ENCODE measurements at regions not wholly inside any gene's neighbourhood (a gene's known extent, or its start where the extent isn't known, plus 50 kb on each side); places are given as distances from the start of the nearest gene placed in this dataset.

DNA sequence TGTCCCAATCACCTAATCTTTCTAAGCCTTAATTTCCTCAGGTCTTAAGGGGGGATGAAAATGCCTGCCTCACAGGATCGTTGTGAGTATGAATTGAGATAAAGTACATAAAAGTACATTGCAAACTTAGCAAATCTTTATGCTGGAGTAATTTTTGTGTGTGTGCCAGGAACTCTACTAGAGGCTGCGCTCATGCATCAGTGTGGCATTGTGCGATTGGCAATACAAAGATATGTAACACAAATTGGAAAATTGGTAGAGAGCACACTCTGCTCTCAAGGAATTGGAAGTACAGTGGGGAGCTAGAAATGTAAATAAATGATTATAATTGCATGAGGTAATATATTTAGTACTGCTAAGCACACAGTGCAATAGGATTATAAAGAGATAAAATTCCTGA lies 398.3 kb downstream of the DUSP10 start:
- DNase-seq: no peak
- 70 to 78% methylated on average over 3 of the region's 3 CpGs for WGBS, 2 donors
- Histone ChIP-seq H3K27me3 (no peaks in the 10 kb centered on the region), H3K36me3 (no peaks in the 10 kb centered on the region), H3K9me3 (no peaks in the 10 kb centered on the region), H3K4me1 (no peaks in the 10 kb centered on the region), H3K27ac (no peak overlapping the region), H3K4me3 (no peak overlapping the region)
- ATAC-seq (ENCODE audit: low FRiP score in 2 of 2): no peak
- no peak for TF ChIP-seq EP300 (IDR thresholded peaks at IDR 0.05)
- no peak for TF ChIP-seq POLR2A (IDR thresholded peaks at IDR 0.05)
- TF ChIP-seq POLR2AphosphoS5 (IDR thresholded peaks at IDR 0.05): no peak
- TF ChIP-seq, protein P1, sequence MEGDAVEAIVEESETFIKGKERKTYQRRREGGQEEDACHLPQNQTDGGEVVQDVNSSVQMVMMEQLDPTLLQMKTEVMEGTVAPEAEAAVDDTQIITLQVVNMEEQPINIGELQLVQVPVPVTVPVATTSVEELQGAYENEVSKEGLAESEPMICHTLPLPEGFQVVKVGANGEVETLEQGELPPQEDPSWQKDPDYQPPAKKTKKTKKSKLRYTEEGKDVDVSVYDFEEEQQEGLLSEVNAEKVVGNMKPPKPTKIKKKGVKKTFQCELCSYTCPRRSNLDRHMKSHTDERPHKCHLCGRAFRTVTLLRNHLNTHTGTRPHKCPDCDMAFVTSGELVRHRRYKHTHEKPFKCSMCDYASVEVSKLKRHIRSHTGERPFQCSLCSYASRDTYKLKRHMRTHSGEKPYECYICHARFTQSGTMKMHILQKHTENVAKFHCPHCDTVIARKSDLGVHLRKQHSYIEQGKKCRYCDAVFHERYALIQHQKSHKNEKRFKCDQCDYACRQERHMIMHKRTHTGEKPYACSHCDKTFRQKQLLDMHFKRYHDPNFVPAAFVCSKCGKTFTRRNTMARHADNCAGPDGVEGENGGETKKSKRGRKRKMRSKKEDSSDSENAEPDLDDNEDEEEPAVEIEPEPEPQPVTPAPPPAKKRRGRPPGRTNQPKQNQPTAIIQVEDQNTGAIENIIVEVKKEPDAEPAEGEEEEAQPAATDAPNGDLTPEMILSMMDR (IDR thresholded peaks at IDR 0.05): no peak

GRCh38 chr1:221344693-221345092 lies 397.2 kb downstream of the DUSP10 start:
- DNase-seq (no peak), ATAC-seq (ENCODE audit: low FRiP score in 2 of 2) (no peak)
- no peaks in the 10 kb centered on the region for H3K4me1 ChIP-seq
- no peaks in the 10 kb centered on the region for H3K9me3 ChIP-seq
- H3K36me3 ChIP-seq: no peaks in the 10 kb centered on the region
- no peak overlapping the region for H3K27ac ChIP-seq
- TF ChIP-seq EP300 (IDR thresholded peaks at IDR 0.05): no peak
- TF ChIP-seq POLR2A (IDR thresholded peaks at IDR 0.05): no peak
- TF ChIP-seq POLR2AphosphoS5 (IDR thresholded peaks at IDR 0.05): no peak
- TF ChIP-seq, protein P1 (IDR thresholded peaks at IDR 0.05): no peak
- no peaks in the 10 kb centered on the region for H3K27me3 ChIP-seq
- WGBS, 2 donors: 89 to 96% methylated on average over 1 of the region's 1 CpG
- H3K4me3 ChIP-seq: no peak overlapping the region

- H3K27ac ChIP-seq: no peak overlapping the region
- H3K4me3 ChIP-seq: no peak overlapping the region
- H3K4me1 ChIP-seq: no peaks in the 10 kb centered on the region
- TF ChIP-seq EP300 (IDR thresholded peaks at IDR 0.05) (no peak), POLR2A (IDR thresholded peaks at IDR 0.05) (no peak), POLR2AphosphoS5 (IDR thresholded peaks at IDR 0.05) (no peak)
- TF ChIP-seq, protein P1 (IDR thresholded peaks at IDR 0.05): no peak
- DNase-seq (no peak), ATAC-seq (ENCODE audit: low FRiP score in 2 of 2) (no peak)
- no peaks in the 10 kb centered on the region for H3K9me3 ChIP-seq
- no peaks in the 10 kb centered on the region for H3K36me3 ChIP-seq
- WGBS, 2 donors: 64 to 77% methylated on average over 2 of the region's 2 CpGs
- H3K27me3 ChIP-seq: no peaks in the 10 kb centered on the region
Measured at GRCh38 chr1:221347706-221348105, 394.2 kb downstream of the DUSP10 start.

DNA sequence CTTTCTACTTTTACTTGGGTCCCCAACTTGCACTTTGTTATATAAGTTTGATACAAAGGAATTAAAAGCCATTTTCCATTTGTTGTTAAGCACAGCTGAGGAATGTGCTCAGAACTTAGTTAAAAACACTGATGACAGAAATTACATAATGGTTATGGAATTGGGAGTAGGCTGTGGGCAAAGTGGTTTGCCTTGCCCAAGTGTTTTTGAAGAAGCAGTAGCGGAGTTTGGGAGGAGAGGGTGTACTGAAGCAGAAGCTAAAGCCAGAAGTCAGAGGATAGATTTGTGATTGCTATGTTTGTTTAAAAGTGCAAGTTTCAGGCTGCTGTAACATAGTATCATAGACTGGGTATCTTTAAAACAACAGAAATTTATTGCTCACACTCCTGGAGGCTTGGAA lies 391.8 kb downstream of the DUSP10 start:
- Histone ChIP-seq H3K36me3 (no peaks in the 10 kb centered on the region), H3K27ac (no peak overlapping the region), H3K4me1 (no peaks in the 10 kb centered on the region), H3K27me3 (no peaks in the 10 kb centered on the region), H3K4me3 (no peak overlapping the region), H3K9me3 (no peaks in the 10 kb centered on the region)
- 62 to 68% methylated on average over 1 of the region's 1 CpG for WGBS, 2 donors
- no peak for ATAC-seq (ENCODE audit: low FRiP score in 2 of 2)
- TF ChIP-seq, protein P1 (IDR thresholded peaks at IDR 0.05): no peak
- TF ChIP-seq POLR2AphosphoS5 (IDR thresholded peaks at IDR 0.05): no peak
- no peak for TF ChIP-seq EP300 (IDR thresholded peaks at IDR 0.05)
- TF ChIP-seq POLR2A (IDR thresholded peaks at IDR 0.05): no peak
- no peak for DNase-seq

DNA sequence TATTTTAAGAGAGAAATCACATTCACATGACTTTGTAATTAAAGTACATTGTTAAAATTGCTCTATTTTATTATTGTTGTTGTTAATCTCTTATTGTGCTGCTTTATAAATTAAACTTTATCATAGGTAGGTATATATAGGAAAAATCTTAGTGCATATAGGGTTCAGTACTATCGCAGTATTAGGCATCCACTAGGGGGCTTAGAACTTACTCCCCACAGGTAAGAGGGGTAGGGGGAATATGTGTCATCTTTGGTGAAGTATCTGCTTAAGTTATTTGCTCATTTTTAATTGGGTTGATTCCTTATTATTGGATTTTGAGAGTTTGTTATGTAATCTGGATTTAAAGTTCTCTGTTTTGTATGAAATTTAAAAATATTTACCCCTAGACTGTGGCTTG lies 385.2 kb downstream of the DUSP10 start:
- Histone ChIP-seq H3K36me3 (no peaks in the 10 kb centered on the region), H3K27me3 (no peaks in the 10 kb centered on the region), H3K4me3 (no peak overlapping the region), H3K9me3 (no peaks in the 10 kb centered on the region), H3K27ac (no peak overlapping the region), H3K4me1 (no peaks in the 10 kb centered on the region)
- no peak for DNase-seq
- TF ChIP-seq EP300 (IDR thresholded peaks at IDR 0.05) (no peak), POLR2A (IDR thresholded peaks at IDR 0.05) (no peak), POLR2AphosphoS5 (IDR thresholded peaks at IDR 0.05) (no peak)
- TF ChIP-seq, protein P1 (IDR thresholded peaks at IDR 0.05): no peak
- WGBS, 2 donors: 90 to 92% methylated on average over 1 of the region's 1 CpG
- ATAC-seq (ENCODE audit: low FRiP score in 2 of 2): no peak

Data from upper lobe of left lung (tissue), 6 donors.